HG03175 (cell line): ENCODE measurements at regions not wholly inside any gene's neighbourhood (a gene's known extent, or its start where the extent isn't known, plus 50 kb on each side); places are given as distances from the start of the nearest gene placed in this dataset.

Experiments used
- ATAC-seq: cut with Tn5 transposase; IDR thresholded peaks from one replicate; pipeline ENCODE4 v1.9.1; 2021; ENCODE audit warnings: mild to moderate bottlenecking, moderate library complexity; ENCODE audit not compliant: unreplicated experiment

- ATAC-seq, result no peak
These were observed 590.4 kb upstream of the PFKP start for GRCh38 chr10:2476812-2477553.

GRCh38 chr10:2476218-2476811 is 591.0 kb upstream of the PFKP start:
- ATAC-seq, result no peak

- ATAC-seq, result no peak
These were observed 591.6 kb upstream of the PFKP start for GRCh38 chr10:2475711-2476217.

GRCh38 chr10:2471811-2472210 is 595.5 kb upstream of the PFKP start:
- no peak for ATAC-seq

DNA sequence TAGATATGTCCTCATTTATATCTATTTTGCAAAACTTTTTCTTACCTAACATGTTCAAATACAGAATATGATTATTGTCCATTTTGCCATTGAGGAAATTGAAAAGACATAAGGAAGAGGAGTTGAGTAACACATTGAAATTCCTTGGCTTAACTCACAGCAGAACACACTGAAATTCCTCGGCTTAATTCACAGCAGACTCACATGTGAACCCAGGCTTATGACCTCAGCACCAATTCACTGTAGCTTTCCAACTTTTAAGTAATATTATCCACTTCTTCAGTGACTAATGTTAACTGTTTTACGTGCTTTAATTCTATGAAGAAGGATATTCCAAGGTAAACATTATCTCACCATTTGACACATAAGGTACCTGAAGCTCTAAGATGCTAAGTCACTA is 597.5 kb upstream of the PFKP start:
- ATAC-seq, result no peak

GRCh38 chr10:2464483-2464882 is 602.9 kb upstream of the PFKP start:
- no peak for ATAC-seq

- no peak for ATAC-seq
These were observed 604.0 kb upstream of the PFKP start for GRCh38 chr10:2463316-2463715.

DNA sequence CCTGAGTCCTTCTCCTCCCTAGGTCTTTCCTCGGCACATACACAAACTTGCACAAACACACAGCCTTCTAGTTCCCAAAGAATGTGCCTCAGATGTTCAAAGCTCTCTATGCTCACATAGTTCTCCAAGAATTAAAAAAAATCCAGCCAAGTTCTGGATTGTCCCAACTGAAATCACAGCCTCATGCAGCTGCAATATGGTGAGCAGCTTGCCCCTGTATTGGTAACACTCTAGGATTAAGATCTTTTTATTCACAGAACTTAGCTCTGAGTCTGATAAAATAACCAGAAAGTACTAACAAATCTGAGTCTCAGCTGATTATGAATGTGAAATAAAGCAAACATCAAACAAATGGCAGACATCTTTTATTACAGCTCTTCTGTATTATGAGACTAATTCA is 604.8 kb upstream of the PFKP start:
- no peak for ATAC-seq

- ATAC-seq, result no peak
These were observed 606.5 kb upstream of the PFKP start for GRCh38 chr10:2460812-2461211.

DNA sequence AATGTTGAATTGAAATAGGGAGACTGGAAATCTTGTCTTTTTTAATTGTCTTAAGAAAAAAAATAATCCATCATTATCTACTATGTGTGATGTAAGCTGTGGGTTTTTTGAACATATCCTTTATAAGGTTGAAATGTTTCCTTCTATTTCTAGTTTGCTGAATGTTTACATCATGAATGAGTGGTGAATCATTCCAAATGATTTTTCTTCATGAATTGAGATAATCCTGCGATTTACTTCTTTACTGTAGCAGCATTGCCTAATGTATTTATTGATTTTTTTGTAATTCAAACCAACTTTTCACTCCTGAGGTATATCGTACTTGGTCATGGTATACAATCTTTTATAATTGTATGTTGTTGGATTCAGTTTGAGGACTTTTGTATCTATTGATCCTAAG is 607.6 kb upstream of the PFKP start:
- ATAC-seq, result no peak

- no peak for ATAC-seq
These were observed 610.5 kb upstream of the PFKP start for GRCh38 chr10:2456834-2457233.

GRCh38 chr10:2445370-2445769 is 622.0 kb upstream of the PFKP start:
- ATAC-seq, result no peak

DNA sequence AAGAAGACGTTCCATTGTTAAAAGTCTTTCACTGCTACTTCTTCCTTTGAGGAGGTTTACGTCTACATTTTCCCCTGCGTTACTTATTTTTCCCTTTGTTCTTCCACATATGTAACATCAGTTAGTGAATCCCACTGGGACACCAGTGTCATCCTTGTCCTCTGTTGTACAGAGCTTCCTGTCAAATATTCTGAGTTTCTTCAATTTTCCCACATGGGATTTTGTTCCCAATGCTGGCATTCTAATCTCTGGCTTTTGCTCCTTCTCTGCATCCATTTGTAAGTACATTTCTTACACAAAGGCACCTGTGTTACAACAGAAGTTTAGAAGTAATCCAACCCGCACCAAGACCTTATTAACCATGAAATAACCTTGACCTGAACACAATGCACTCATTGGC is 627.4 kb upstream of the PFKP start:
- no peak for ATAC-seq

DNA sequence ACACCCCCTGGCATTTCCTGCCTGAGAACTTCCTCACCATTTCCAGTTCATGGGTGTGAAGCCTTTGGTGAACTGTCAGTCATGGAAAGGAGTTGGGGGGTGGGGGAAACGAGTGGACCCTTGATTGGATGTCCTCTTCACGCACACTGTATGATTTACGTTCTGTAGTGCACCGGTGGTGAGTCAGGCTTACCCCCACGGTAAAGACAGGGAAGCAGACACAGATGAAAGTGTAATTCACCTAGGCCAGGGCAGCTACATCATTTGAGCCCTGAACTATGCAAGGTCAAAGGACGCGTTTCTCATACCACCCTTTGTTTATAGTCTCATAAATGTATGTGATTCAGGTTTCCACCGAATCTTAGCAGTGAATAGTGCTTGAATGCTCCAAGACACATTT is 628.3 kb upstream of the PFKP start:
- ATAC-seq, result no peak

DNA sequence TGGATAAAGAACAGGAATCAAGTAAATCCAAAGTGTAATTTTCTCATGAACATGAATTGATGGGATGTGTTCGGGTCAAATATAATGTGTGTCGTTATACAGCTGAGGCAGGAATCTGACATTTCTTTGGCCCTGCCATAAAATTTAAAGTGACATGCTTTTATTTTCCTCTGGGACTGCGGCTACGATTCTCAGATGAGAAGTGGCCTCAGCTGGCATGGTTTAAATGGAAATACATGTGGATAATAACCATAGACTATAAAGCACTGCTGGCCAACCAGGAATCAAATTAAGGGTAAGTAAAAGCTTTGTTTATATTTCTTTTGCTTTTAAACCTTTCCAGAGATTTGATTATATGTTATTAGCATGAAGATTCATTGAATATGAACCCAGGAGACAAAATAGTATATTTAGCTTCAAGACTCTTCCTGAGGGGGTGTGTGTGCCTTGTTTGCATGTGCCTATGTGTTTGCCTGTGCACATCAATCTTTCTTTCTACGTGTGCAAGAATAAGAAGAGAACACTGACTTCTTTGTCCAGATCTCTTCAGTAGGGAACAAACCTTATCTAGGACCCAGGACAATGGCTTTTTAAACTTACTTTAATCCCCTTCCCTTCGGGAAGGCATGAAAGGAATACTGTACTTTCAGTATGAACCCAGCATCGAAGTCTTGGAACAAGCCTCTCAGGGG is 629.0 kb upstream of the PFKP start:
- no peak for ATAC-seq

DNA sequence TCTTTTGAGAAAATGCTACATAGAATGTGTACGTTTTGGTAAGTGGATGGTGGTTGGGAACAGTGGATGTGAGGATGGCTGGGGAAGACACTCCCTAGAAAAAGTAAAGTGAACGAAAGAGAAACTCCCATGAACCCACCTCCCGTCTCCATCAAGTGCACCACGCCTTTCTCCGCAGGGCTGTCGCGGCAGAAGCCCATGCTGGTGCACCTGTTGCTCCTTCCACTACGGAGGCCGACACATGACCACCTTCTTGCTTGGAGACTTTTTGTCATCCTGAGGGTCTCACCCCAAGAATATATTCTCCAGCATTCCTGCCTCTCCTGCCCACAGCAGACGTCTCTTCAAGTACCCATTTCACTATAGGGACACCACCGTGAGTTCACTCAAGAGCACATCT is 630.4 kb upstream of the PFKP start:
- ATAC-seq, result no peak

GRCh38 chr10:2431961-2432360 is 635.4 kb upstream of the PFKP start:
- ATAC-seq, result no peak

DNA sequence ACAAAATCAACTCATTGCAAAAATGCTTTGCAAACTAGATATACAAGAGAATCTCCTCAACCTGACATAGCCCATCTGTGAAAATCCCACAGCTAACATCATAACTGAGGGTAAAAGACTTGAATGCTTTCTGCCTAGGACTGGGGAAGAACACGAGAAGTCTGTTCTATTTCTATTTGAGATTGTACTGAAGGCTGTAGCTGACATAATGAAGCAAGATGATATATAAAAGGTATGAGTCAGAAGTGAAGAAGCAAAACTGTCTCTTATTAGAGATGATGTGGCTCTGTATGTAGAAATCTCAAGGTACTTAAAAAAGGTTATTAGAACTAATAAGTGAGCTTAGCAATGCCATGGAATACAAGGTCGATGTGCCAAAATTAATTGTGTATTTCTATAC is 639.9 kb upstream of the PFKP start:
- no peak for ATAC-seq

DNA sequence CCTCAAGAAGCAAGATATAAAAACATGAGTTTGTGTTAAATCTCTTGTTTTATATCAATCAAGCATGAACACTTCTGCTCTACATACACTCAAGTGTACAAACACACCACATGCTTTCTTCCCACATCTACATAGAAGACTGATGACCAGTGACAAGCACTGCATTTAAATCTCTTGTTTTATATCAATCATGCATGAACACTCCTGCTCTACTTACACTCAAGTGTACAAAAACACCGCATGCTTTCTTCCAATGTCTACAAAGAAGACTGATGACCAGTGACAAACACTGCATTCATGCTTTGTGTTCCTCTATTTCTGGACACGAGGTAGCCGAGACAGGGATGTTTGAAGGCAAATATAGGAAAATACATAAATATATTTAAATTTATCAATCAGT is 642.0 kb upstream of the PFKP start:
- ATAC-seq, result no peak

DNA sequence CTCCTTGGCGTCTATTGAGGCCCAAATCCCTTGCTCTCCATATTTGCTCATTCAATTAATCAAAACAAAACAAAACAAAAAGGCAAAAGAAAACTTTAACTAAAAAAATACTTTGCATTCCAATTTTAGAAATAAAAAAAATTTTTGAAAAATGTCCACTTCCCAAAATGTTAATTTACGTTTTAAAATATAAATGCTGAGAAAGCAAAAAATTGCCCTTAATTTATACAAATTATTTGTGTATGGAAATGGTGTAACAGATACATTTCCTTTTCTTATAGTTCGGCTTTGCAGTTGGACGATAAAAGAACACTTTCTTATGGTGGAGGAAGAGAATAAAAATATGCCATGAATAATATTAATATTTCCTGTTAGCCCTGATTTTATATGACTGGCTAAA is 652.8 kb upstream of the PFKP start:
- no peak for ATAC-seq

DNA sequence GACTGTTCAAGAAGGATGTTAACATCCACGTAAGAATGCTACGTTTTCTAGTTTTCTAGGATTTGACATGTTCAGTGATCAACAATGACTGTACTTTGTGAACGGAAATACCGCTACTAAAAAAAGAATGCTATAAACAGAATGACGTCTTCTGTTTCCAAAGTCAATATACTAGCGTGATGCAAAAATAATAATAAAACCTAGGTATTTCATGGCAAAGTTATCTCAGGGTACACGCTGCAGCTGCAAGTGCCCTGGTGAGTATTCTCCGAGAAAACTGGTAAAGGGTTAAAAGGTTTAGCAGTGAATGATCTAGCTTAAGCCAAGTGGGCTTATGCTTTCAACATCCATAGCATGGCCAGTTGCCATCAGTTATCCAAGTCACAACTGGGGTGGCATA is 653.3 kb upstream of the PFKP start:
- ATAC-seq, result no peak

GRCh38 chr10:2410049-2410448 is 657.3 kb upstream of the PFKP start:
- ATAC-seq, result no peak
